Neural progenitor cell (in vitro differentiated cells): ENCODE measurements at regions not wholly inside any gene's neighbourhood (a gene's known extent, or its start where the extent isn't known, plus 50 kb on each side); places are given as distances from the start of the nearest gene placed in this dataset.

ENCODE experiments used
- CTCF ChIP-seq: fragments of 200-600 bp; sonication (generic); IDR thresholded peaks from 2 replicates; pipeline ENCODE4 v1.5.1; 2017; ENCODE audit warnings: antibody characterized with exemption, mild to moderate bottlenecking
- EZH2 ChIP-seq: fragments of 200-600 bp; sonication (generic); IDR thresholded peaks from 2 replicates; pipeline ENCODE4 v1.6.1; 2017; ENCODE audit warnings: antibody characterized with exemption, mild to moderate bottlenecking, moderate library complexity

- TF ChIP-seq CTCF, result no peak
- no peak for TF ChIP-seq EZH2
These were observed 284.4 kb upstream of the GJB5 start for GRCh38 chr1:34470401-34470800.
